HepG2 (cell line): ENCODE measurements at regions not wholly inside any gene's neighbourhood (a gene's known extent, or its start where the extent isn't known, plus 50 kb on each side); places are given as distances from the start of the nearest gene placed in this dataset.

Source experiments
- ATAC-seq: fragments of 200-7000 bp; cut with Tn5 transposase; 3 replicates; pipeline ENCODE4 v1.9.1; 2020; ENCODE audit warnings: mild to moderate bottlenecking, moderate library complexity
- BruUV-seq: library from RNA; stranded (reverse); fragments of 400-500 nt; replicated peaks from 2 replicates; lab custom pipeline; 2021; lab: Mats Ljungman, UMichigan
- CTCF ChIA-PET: fragments of 300-600 bp; formaldehyde crosslinking; extraction: SDS; loops from one replicate; lab custom pipeline; 2021; ENCODE audit warnings: low total read pairs, inconsistent platforms, low intra/inter-chr PET ratio; lab: Yijun Ruan, JAX
- POLR2A ChIA-PET: fragments of 350-600 bp; sonication (Branson Sonifier 250); formaldehyde crosslinking; loops from one replicate; lab custom pipeline; 2020; ENCODE audit warnings: antibody characterized with exemption, inconsistent platforms; lab: Yijun Ruan, JAX
- DNase-seq: peaks from one replicate; pipeline ENCODE4 v3.0.0-alpha.2; 2015; ENCODE audit warnings: low spot score
- FAIRE-seq: peaks from 3 replicates; lab custom pipeline; 2011; peaks lifted over from hg19 to GRCh38; lab: Jason Lieb, UNC
- H2AFZ ChIP-seq: one replicate; pipeline ENCODE4 v1.6.1; 2011; ENCODE audit warnings: low read length, inconsistent platforms
- H3K27ac ChIP-seq: fragments of 300-600 bp; 3 replicates; pipeline ENCODE4 v1.8.0; 2011; ENCODE audit warnings: mixed run types, mild to moderate bottlenecking, mixed read lengths, low read length, inconsistent platforms; ENCODE audit not compliant: insufficient read depth; ENCODE audit errors: extremely low read length
- H3K27me3 ChIP-seq, 2 experiments: fragments of 200-600 bp in 1 of 2; 2 replicates in 1 of 2; 3 replicates in 1 of 2; pipeline versions ENCODE4 v1.6.0 to v1.8.0; 2011; ENCODE audit warnings: low read length in 2 of 2, mild to moderate bottlenecking in 2 of 2, moderate library complexity in 2 of 2, inconsistent platforms in 1 of 2; ENCODE audit not compliant: insufficient read depth in 2 of 2, control insufficient read depth in 1 of 2
- H3K36me3 ChIP-seq, 2 experiments: fragments of 200-600 bp in 1 of 2; replicated peaks in 1 of 2; 2 replicates in 1 of 2; 3 replicates in 1 of 2; pipeline versions ENCODE4 v1.5.1 to v1.8.0; 2011; ENCODE audit warnings: low read length in 2 of 2, inconsistent platforms in 1 of 2; ENCODE audit not compliant: insufficient read depth in 2 of 2, control insufficient read depth in 1 of 2
- H3K4me1 ChIP-seq: 2 replicates; pipeline ENCODE4 v1.5.1; 2012; ENCODE audit warnings: low read length, inconsistent platforms; ENCODE audit not compliant: insufficient read depth
- H3K4me2 ChIP-seq: 2 replicates; pipeline ENCODE4 v1.6.0; 2011; ENCODE audit warnings: low read depth, low read length, inconsistent platforms
- H3K4me3 ChIP-seq, 3 experiments: fragments of 200-600 bp in 1 of 3; sonication (generic), shearing (Covaris generic) in 1 of 3; replicated peaks in 1 of 3; 2 replicates each; pipeline ENCODE4 v1.5.1; 2011 to 2016; ENCODE audit warnings: low read length in 3 of 3, inconsistent platforms in 2 of 3, low read depth in 2 of 3, mild to moderate bottlenecking in 2 of 3, control low read depth in 1 of 3, mixed read lengths in 1 of 3; ENCODE audit not compliant: insufficient read depth in 1 of 3
- H3K79me2 ChIP-seq: one replicate; pipeline ENCODE4 v1.6.1; 2011; ENCODE audit warnings: low read length, inconsistent platforms; ENCODE audit not compliant: insufficient read depth
- H3K9ac ChIP-seq: 2 replicates; pipeline ENCODE4 v1.6.0; 2011; ENCODE audit warnings: mild to moderate bottlenecking, low read depth, low read length, inconsistent platforms; ENCODE audit not compliant: insufficient read depth
- H3K9me3 ChIP-seq: 2 replicates; pipeline ENCODE4 v1.5.1; 2012; ENCODE audit warnings: mild to moderate bottlenecking, low read length
- H4K20me1 ChIP-seq: 2 replicates; pipeline ENCODE4 v1.6.0; 2011; ENCODE audit warnings: inconsistent platforms, mild to moderate bottlenecking, low read length, moderate library complexity; ENCODE audit not compliant: insufficient read depth
- ATRX ChIP-seq: sonication (generic); formaldehyde crosslinking; IDR thresholded peaks from 2 replicates; pipeline ENCODE4 v1.4.0; 2020; ENCODE audit warnings: missing genetic modification reagents, borderline replicate concordance
- DR1 ChIP-seq: sonication (generic); formaldehyde crosslinking; IDR thresholded peaks from 2 replicates; pipeline ENCODE4 v1.8.0; 2021; ENCODE audit warnings: mild to moderate bottlenecking, missing genetic modification reagents, inconsistent platforms
- ETV5 ChIP-seq: IDR thresholded peaks from 2 replicates; pipeline ENCODE4 v1.6.1; 2018; ENCODE audit warnings: missing biosample characterization, missing genetic modification reagents, inconsistent platforms, borderline replicate concordance
- GATA4 ChIP-seq: sonication (generic); IDR thresholded peaks from 2 replicates; pipeline ENCODE4 v1.6.1; 2016; ENCODE audit warnings: antibody characterized with exemption, low read depth, borderline replicate concordance
- MBNL3 ChIP-seq: fragments of 250-450 bp; sonication (Bioruptor Pico); conservative IDR thresholded peaks from 2 replicates; pipeline ENCODE4 v1.8.0; 2022; ENCODE audit warnings: mild to moderate bottlenecking, inconsistent platforms
- NCOA2 ChIP-seq: sonication (generic); formaldehyde crosslinking; IDR thresholded peaks from 2 replicates; pipeline ENCODE4 v1.8.0; 2022; ENCODE audit warnings: inconsistent platforms
- NCOR1 ChIP-seq: fragments of 200-600 bp; sonication (generic); IDR thresholded peaks from 2 replicates; pipeline ENCODE4 v1.7.0; 2017; ENCODE audit warnings: antibody characterized with exemption, low read length, borderline replicate concordance
- POGZ ChIP-seq: sonication (generic); formaldehyde crosslinking; IDR thresholded peaks from 2 replicates; pipeline ENCODE4 v1.4.0; 2020; ENCODE audit warnings: mild to moderate bottlenecking, missing genetic modification reagents
- SETDB1 ChIP-seq: sonication (generic); formaldehyde crosslinking; IDR thresholded peaks from 2 replicates; pipeline ENCODE4 v1.5.1; 2020; ENCODE audit warnings: missing genetic modification reagents, mild to moderate bottlenecking, borderline replicate concordance
- YY1 ChIP-seq: IDR thresholded peaks from 2 replicates; pipeline ENCODE4 v1.6.1; 2011; ENCODE audit warnings: low read length, low read depth, moderate library complexity, mild to moderate bottlenecking; ENCODE audit not compliant: insufficient read depth, insufficient replicate concordance
- ZBTB20 ChIP-seq: sonication (generic); formaldehyde crosslinking; IDR thresholded peaks from 2 replicates; pipeline ENCODE4 v1.8.1; 2023; ENCODE audit warnings: missing genetic modification reagents, low read depth, mild to moderate bottlenecking, borderline replicate concordance
- ZMAT5 ChIP-seq: sonication (generic); formaldehyde crosslinking; IDR thresholded peaks from 2 replicates; pipeline ENCODE4 v1.5.0; 2020; ENCODE audit warnings: mild to moderate bottlenecking, low read depth, missing genetic modification reagents, borderline replicate concordance
- ZNF20 ChIP-seq: sonication (generic); formaldehyde crosslinking; IDR thresholded peaks from 2 replicates; pipeline ENCODE4 v1.4.0; 2020; ENCODE audit warnings: mild to moderate bottlenecking, moderate library complexity, missing genetic modification reagents
- ZNF333 ChIP-seq: sonication (generic); formaldehyde crosslinking; IDR thresholded peaks from 2 replicates; pipeline ENCODE4 v1.4.0; 2020; ENCODE audit warnings: mild to moderate bottlenecking, missing genetic modification reagents, borderline replicate concordance
- ZNF343 ChIP-seq: sonication (generic); formaldehyde crosslinking; IDR thresholded peaks from 2 replicates; pipeline ENCODE4 v1.4.0; 2020; ENCODE audit warnings: mild to moderate bottlenecking, missing genetic modification reagents
- ZNF564 ChIP-seq: sonication (generic); formaldehyde crosslinking; IDR thresholded peaks from 2 replicates; pipeline ENCODE4 v1.8.1; 2023; ENCODE audit warnings: mild to moderate bottlenecking, missing genetic modification reagents
- ZNF720 ChIP-seq: sonication (generic); formaldehyde crosslinking; IDR thresholded peaks from 2 replicates; pipeline ENCODE4 v1.4.0; 2020; ENCODE audit warnings: missing genetic modification reagents
- ZNF780A ChIP-seq: sonication (generic); formaldehyde crosslinking; IDR thresholded peaks from 2 replicates; pipeline ENCODE4 v1.8.0; 2022; ENCODE audit warnings: mild to moderate bottlenecking, missing genetic modification reagents, moderate library complexity
- WGBS: methylation state at CpG from one replicate; pipeline ENCODE4 v1.1.6; 2017; ENCODE audit warnings: low lambda C conversion rate; 5-methylcytosine and 5-hydroxymethylcytosine counted together
- in situ Hi-C: cut with HindIII; loops from 2 replicates; pipeline ENCODE4 v1.10.0; 2017; ENCODE audit warnings: low pct_unique_long_range_greater_than_20kb; ENCODE audit not compliant: extremely low pct_ligation_motif_present
- intact Hi-C: fragments of 100-400 bp; cut with micrococcal nuclease; formaldehyde crosslinking; loops from one replicate; pipeline ENCODE4 v1.10.0; 2022; ENCODE audit not compliant: unreplicated experiment
- TF ChIP-seq, protein P1 (sequence below): sonication (generic); formaldehyde crosslinking; IDR thresholded peaks from 2 replicates; pipeline ENCODE4 v1.4.0; 2020; ENCODE audit warnings: mild to moderate bottlenecking, low read depth, missing genetic modification reagents
- TF ChIP-seq, protein P2 (sequence below): sonication (generic); formaldehyde crosslinking; conservative IDR thresholded peaks from 2 replicates; pipeline ENCODE4 v1.4.0; 2020; ENCODE audit warnings: missing genetic modification reagents

DNA sequence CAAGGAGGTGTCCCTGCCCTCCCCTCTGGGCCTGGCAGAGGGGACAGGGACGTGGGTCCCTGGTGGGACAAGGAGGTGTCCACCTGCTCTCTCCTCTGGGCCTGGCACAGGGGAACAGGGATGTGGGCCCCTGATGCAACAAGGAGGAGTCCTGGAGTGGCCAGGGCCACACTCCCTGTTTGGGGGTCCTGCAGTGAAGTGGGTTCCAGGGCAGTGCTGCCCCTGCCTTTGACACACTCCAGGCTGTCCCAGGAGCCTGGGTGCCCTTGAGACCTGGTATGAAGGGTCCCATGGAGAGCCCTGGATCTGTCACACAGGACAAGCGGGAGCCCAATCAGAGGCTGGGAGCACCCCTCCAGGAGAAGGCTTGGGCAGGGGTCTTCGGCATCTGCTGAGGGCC, 75.8 kb upstream of the GPC1 start:
- Histone ChIP-seq H3K9me3 (peaks cover 4% of the 10 kb centered on the region; the same call in 1 of the 2 replicates), H3K9ac (no peak overlapping the region), H3K4me3 (no peak overlapping the region), H3K4me1 (no peaks in the 10 kb centered on the region), H3K36me3 (no peaks in the 10 kb centered on the region), H2AFZ (no peak overlapping the region), H3K27ac (no peak overlapping the region), H3K27me3 (peaks cover 19 to 96% of the 10 kb centered on the region in 2 experiments), H3K79me2 (no peaks in the 10 kb centered on the region), H3K4me2 (no peak overlapping the region), H4K20me1 (no peaks in the 10 kb centered on the region)
- DNase-seq, result no peak
- TF ChIP-seq SETDB1 (CRISPR knock-in tag) (no peak), ZNF20 (CRISPR knock-in tag) (no peak), MBNL3 (no peak), ZNF564 (CRISPR knock-in tag) (no peak), GATA4 (no peak), DR1 (CRISPR knock-in tag) (no peak), ATRX (CRISPR knock-in tag) (no peak), ZNF343 (no peak), YY1 (no peak), POGZ (CRISPR knock-in tag) (no peak), ZBTB20 (no peak), ZNF780A (CRISPR knock-in tag) (no peak), NCOA2 (CRISPR knock-in tag) (no peak), ZNF333 (CRISPR knock-in tag) (no peak), ZMAT5 (CRISPR knock-in tag) (no peak), NCOR1 (no peak), ETV5 (CRISPR knock-in tag) (no peak), ZNF720 (CRISPR knock-in tag) (no peak)
- TF ChIP-seq, protein P1, sequence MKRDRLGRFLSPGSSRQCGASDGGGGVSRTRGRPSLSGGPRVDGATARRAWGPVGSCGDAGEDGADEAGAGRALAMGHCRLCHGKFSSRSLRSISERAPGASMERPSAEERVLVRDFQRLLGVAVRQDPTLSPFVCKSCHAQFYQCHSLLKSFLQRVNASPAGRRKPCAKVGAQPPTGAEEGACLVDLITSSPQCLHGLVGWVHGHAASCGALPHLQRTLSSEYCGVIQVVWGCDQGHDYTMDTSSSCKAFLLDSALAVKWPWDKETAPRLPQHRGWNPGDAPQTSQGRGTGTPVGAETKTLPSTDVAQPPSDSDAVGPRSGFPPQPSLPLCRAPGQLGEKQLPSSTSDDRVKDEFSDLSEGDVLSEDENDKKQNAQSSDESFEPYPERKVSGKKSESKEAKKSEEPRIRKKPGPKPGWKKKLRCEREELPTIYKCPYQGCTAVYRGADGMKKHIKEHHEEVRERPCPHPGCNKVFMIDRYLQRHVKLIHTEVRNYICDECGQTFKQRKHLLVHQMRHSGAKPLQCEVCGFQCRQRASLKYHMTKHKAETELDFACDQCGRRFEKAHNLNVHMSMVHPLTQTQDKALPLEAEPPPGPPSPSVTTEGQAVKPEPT, result no peak
- TF ChIP-seq, protein P2, sequence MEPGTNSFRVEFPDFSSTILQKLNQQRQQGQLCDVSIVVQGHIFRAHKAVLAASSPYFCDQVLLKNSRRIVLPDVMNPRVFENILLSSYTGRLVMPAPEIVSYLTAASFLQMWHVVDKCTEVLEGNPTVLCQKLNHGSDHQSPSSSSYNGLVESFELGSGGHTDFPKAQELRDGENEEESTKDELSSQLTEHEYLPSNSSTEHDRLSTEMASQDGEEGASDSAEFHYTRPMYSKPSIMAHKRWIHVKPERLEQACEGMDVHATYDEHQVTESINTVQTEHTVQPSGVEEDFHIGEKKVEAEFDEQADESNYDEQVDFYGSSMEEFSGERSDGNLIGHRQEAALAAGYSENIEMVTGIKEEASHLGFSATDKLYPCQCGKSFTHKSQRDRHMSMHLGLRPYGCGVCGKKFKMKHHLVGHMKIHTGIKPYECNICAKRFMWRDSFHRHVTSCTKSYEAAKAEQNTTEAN (CRISPR knock-in tag), result no peak
- WGBS, result 0% methylated on average over 1 of the region's 3 CpGs
- in situ Hi-C loops (no loop called here), intact Hi-C loops (no loop called here)
- ChIA-PET POLR2A (no interaction called here), CTCF (no interaction called here)
- BruUV-seq, result no TSS peak
- no peak for FAIRE-seq
- no peak for ATAC-seq
